ENCODE measurements at regions not wholly inside any gene's neighbourhood (a gene's known extent, or its start where the extent isn't known, plus 50 kb on each side); places are given as distances from the start of the nearest gene placed in this dataset.

DNA sequence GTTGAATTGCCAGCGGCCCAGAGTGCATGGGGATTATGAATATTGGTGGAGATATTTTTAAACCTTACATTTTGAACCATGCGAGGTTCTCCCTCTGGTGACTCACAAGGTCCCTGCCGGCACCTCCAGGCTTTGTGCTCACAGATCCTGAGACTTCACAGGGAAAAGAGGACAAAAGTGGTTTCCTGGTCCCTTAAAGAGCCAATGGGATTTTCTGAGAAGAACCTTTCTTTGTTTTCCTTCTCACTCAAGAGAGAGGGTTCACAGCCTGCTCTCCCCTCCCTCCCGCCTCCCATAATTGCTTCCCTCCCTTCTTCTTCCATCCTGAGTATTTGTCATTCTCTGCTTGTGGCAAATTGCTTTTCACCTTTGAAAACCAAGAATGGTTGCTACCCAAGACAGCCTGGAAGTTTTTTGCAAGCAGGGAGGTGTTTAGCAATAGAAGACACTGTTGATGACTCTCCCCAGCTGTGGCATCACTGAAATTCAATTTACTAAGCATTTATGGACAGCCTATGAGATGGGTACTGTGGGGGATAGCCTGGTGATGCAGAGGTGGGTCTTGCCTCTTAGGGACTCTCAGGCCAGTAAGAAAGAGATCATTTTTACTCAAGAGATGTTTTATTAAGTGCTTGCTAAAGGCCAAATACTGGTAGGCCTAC, 76.6 kb downstream of the CPN2 start:
- H3K27me3 Mint-ChIP-seq = peaks cover 15% of the 10 kb centered on the region
- no peaks in the 10 kb centered on the region for H3K9me3 Mint-ChIP-seq
- H3K4me1 Mint-ChIP-seq (ENCODE audit: low read depth) = peaks cover 14% of the 10 kb centered on the region
- no peaks in the 10 kb centered on the region for H3K36me3 Mint-ChIP-seq (ENCODE audit: low read depth)
- H3K27ac Mint-ChIP-seq = peak overlapping the region; percentile 68
- H3K4me3 Mint-ChIP-seq = no peak overlapping the region

DNA sequence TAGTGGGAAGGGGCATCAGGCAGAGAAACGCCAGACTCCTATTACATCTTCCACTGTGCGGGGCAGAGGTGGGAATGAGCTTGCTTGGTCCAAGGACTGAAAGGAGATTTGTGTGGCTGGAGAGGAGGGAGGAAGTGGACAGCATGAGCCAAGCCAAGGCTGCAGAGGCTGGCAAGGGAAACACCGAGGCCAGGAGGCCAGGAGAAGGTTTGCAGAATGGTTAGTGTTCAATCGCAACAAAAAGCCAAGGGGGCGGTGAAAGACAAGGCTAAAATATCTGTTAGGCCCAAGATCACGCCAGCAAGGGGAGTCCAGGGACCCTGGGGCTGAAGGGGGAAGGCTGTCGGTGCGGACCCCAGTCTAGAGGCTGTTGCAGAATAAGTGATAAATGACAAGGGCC, 75.8 kb downstream of the CPN2 start:
- Mint-ChIP-seq H3K27me3 (peaks cover 12% of the 10 kb centered on the region), H3K36me3 (ENCODE audit: low read depth) (no peaks in the 10 kb centered on the region), H3K27ac (peak overlapping the region; percentile 68), H3K9me3 (no peaks in the 10 kb centered on the region), H3K4me1 (ENCODE audit: low read depth) (peaks cover 10% of the 10 kb centered on the region), H3K4me3 (peak overlapping the region; percentile 8)

DNA sequence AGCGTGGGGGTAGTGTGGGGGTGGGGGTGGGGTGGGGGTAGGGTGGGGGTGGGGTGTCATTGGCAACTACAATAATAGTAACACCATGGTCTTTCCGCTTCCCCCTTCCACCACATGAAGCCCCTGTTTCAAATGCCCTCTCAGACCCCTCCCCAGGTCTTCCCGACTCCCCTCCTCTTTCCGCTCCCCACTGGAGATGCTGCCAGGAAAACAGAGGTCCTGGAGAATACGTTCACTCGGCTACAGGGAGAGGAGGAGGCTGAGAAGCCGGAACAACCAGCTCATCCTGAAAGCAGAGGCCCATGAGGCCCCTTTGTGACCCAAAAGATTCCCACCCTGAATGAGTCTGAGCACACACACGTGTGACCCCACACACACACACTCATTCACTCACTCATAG, 75.4 kb downstream of the CPN2 start:
- H3K4me1 Mint-ChIP-seq (ENCODE audit: low read depth) = peaks cover 6% of the 10 kb centered on the region
- H3K27ac Mint-ChIP-seq = no peak overlapping the region
- H3K4me3 Mint-ChIP-seq = no peak overlapping the region
- peaks cover 14% of the 10 kb centered on the region for H3K27me3 Mint-ChIP-seq
- no peaks in the 10 kb centered on the region for H3K36me3 Mint-ChIP-seq (ENCODE audit: low read depth)
- no peaks in the 10 kb centered on the region for H3K9me3 Mint-ChIP-seq

DNA sequence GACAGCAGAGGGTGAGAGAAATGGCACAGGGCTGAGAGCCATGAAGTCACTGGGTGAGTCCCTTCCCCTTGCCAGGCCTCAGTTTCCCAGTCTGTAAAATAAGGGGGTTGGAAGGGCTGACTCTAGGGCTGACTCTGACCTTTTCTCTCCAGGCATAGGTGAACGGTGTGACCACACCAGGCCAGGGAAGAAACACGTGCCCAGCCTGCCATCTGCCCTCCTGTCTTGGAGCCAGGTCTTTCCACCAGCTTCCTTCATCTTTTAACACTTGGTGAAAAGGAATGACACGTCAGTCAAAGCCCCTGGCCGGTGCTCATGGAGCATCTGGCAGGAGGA, 74.4 kb downstream of the CPN2 start:
- Mint-ChIP-seq H3K9me3 (no peaks in the 10 kb centered on the region), H3K4me1 (ENCODE audit: low read depth) (peaks cover 6% of the 10 kb centered on the region), H3K4me3 (no peak overlapping the region), H3K27me3 (peaks cover 14% of the 10 kb centered on the region), H3K27ac (no peak overlapping the region), H3K36me3 (ENCODE audit: low read depth) (no peaks in the 10 kb centered on the region)

- Mint-ChIP-seq H3K36me3 (ENCODE audit: low read depth) (no peaks in the 10 kb centered on the region), H3K4me3 (no peak overlapping the region), H3K27me3 (peaks cover 14% of the 10 kb centered on the region), H3K4me1 (ENCODE audit: low read depth) (peaks cover 6% of the 10 kb centered on the region), H3K27ac (no peak overlapping the region), H3K9me3 (no peaks in the 10 kb centered on the region)
These were observed 73.9 kb downstream of the CPN2 start for GRCh38 chr3:194277104-194277785.

DNA sequence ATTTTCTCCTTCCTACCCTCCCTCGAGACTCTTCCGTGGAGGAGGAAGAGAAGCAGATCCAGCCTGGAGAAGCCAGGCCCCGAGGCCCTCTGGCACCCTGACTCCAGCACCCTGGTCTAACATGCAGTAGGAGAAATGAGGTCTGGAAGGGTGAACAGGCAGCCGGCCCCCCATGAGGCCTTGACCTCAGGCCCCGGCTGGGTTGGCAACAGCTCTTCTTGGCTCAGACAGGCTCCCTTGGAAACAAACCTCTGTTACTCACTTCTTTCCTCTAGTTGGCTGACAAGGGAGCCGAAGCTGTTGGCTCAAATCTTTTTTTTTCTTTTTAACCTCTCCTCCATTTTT, 73.4 kb downstream of the CPN2 start:
- peaks cover 6% of the 10 kb centered on the region for H3K4me1 Mint-ChIP-seq (ENCODE audit: low read depth)
- no peaks in the 10 kb centered on the region for H3K9me3 Mint-ChIP-seq
- no peak overlapping the region for H3K4me3 Mint-ChIP-seq
- H3K36me3 Mint-ChIP-seq (ENCODE audit: low read depth) = no peaks in the 10 kb centered on the region
- no peak overlapping the region for H3K27ac Mint-ChIP-seq
- H3K27me3 Mint-ChIP-seq = peaks cover 14% of the 10 kb centered on the region

- Mint-ChIP-seq H3K36me3 (ENCODE audit: low read depth) (no peaks in the 10 kb centered on the region), H3K4me3 (no peak overlapping the region), H3K9me3 (no peaks in the 10 kb centered on the region), H3K4me1 (ENCODE audit: low read depth) (peaks cover 6% of the 10 kb centered on the region), H3K27ac (no peak overlapping the region), H3K27me3 (peaks cover 14% of the 10 kb centered on the region)
These were observed 72.8 kb downstream of the CPN2 start for GRCh38 chr3:194278186-194278845.

- H3K27me3 Mint-ChIP-seq = peaks cover 12% of the 10 kb centered on the region
- no peaks in the 10 kb centered on the region for H3K9me3 Mint-ChIP-seq
- H3K36me3 Mint-ChIP-seq (ENCODE audit: low read depth) = no peaks in the 10 kb centered on the region
- H3K4me3 Mint-ChIP-seq = no peak overlapping the region
- H3K27ac Mint-ChIP-seq = no peak overlapping the region
- peaks cover 6% of the 10 kb centered on the region for H3K4me1 Mint-ChIP-seq (ENCODE audit: low read depth)
These were observed 72.0 kb downstream of the CPN2 start for GRCh38 chr3:194279101-194279500.

DNA sequence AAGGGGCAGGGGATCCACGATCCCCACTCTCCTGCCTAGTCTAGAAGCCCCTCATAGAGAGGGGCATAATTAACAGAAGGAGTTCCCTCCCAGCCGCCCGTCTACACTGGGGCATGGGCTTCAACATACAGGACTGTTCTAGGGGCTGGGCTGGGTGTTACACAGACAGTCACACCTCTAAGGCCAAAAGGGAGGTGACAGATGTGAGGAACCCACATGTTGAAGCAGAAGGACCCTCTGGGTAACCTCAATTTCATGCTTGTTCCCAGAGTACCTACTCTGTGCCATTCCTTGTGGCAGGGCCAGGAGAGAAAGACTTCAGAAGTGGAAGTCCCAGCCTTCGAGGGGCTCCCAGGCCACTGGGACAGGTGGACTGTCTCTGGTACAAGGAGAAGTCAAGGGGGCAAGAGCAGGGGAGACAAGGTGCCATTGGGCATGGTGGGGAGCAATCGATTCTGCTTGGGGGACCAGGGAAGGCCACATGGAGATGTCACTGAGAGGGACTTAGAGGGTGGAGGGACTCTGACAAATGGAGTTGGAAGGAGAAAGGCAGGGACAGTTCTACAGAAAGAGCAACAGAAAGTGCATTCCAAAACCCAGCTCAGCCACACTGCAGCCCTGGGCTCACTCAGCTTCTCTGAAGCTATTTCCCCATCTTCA, 71.3 kb downstream of the CPN2 start:
- no peak overlapping the region for H3K4me3 Mint-ChIP-seq
- H3K27ac Mint-ChIP-seq = no peak overlapping the region
- H3K4me1 Mint-ChIP-seq (ENCODE audit: low read depth) = peaks cover 6% of the 10 kb centered on the region
- H3K36me3 Mint-ChIP-seq (ENCODE audit: low read depth) = no peaks in the 10 kb centered on the region
- H3K9me3 Mint-ChIP-seq = no peaks in the 10 kb centered on the region
- H3K27me3 Mint-ChIP-seq = peaks cover 10% of the 10 kb centered on the region

DNA sequence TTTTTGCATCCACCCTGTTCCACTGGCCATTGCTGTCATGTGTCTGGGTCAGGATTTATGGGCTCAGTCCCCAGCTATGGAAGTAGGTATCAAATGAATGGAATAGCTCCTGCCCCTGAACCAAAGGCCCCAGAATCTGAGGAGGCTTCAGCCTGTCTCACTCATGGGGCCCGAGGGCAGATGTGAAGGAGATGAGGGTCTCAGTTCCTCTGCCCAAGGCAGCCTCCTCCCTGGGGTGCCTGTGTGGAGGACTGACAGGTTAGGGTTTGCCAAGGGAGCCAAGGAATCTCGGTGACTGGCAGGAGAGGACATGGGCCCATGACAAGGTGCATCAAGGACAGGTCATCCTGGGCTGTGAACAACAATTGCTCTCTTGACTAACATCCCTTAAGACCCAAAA, 70.4 kb downstream of the CPN2 start:
- no peaks in the 10 kb centered on the region for H3K36me3 Mint-ChIP-seq (ENCODE audit: low read depth)
- H3K4me1 Mint-ChIP-seq (ENCODE audit: low read depth) = no peaks in the 10 kb centered on the region
- no peak overlapping the region for H3K4me3 Mint-ChIP-seq
- peaks cover 4% of the 10 kb centered on the region for H3K27me3 Mint-ChIP-seq
- no peaks in the 10 kb centered on the region for H3K9me3 Mint-ChIP-seq
- no peak overlapping the region for H3K27ac Mint-ChIP-seq

- H3K4me1 Mint-ChIP-seq (ENCODE audit: low read depth) = no peaks in the 10 kb centered on the region
- H3K4me3 Mint-ChIP-seq = no peak overlapping the region
- no peak overlapping the region for H3K27ac Mint-ChIP-seq
- H3K36me3 Mint-ChIP-seq (ENCODE audit: low read depth) = no peaks in the 10 kb centered on the region
- H3K27me3 Mint-ChIP-seq = peaks cover 4% of the 10 kb centered on the region
- H3K9me3 Mint-ChIP-seq = no peaks in the 10 kb centered on the region
These were observed 69.8 kb downstream of the CPN2 start for GRCh38 chr3:194281306-194281705.

- H3K36me3 Mint-ChIP-seq (ENCODE audit: low read depth) = no peaks in the 10 kb centered on the region
- H3K27ac Mint-ChIP-seq = no peak overlapping the region
- peaks cover 4% of the 10 kb centered on the region for H3K27me3 Mint-ChIP-seq
- no peaks in the 10 kb centered on the region for H3K4me1 Mint-ChIP-seq (ENCODE audit: low read depth)
- no peaks in the 10 kb centered on the region for H3K9me3 Mint-ChIP-seq
- H3K4me3 Mint-ChIP-seq = no peak overlapping the region
These were observed 69.4 kb downstream of the CPN2 start for GRCh38 chr3:194281766-194282165.

DNA sequence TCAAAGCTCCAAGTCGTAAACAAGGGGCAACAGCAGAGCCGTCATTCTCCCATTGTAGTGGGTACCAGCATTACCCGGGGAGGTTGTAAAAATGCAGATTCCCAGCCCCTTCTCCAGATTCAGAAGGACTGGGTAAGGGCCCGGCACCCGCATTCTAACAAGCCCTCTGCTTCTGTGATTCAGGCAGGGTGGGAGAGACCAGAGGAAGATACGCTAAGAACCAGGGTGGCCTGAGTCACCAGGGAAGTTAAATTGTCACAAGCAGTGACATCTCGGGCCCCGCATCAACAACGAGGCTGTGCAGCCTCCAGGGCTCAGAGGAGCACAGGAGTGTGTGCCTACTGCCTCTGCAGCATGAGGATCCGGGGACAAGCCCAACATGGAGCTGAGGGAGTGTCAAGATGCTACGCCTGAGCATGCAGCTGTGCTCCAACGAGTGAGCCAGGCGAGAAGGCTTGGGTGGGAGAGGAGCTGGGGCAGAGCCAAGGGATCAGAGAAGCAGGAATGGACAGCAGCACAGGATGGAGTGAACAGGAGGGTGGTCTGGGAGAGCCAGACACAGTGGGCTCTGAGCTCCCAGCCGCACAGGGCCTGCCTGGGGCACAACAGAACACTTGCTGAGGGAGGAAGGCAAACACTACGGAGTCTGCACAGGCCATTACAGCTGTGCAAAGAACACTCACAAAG, 68.5 kb downstream of the CPN2 start:
- Mint-ChIP-seq H3K27me3 (peaks cover 4% of the 10 kb centered on the region), H3K4me3 (no peak overlapping the region), H3K36me3 (ENCODE audit: low read depth) (no peaks in the 10 kb centered on the region), H3K9me3 (no peaks in the 10 kb centered on the region), H3K27ac (no peak overlapping the region), H3K4me1 (ENCODE audit: low read depth) (no peaks in the 10 kb centered on the region)

- Mint-ChIP-seq H3K9me3 (no peaks in the 10 kb centered on the region), H3K4me3 (no peak overlapping the region), H3K27ac (no peak overlapping the region), H3K4me1 (ENCODE audit: low read depth) (no peaks in the 10 kb centered on the region), H3K27me3 (peaks cover 4% of the 10 kb centered on the region), H3K36me3 (ENCODE audit: low read depth) (no peaks in the 10 kb centered on the region)
These were observed 67.7 kb downstream of the CPN2 start for GRCh38 chr3:194283221-194284006.

Data from stimulated activated naive CD8-positive, alpha-beta T cell treated with anti-CD3 and anti-CD28 coated beads, Interleukin-15, Interleukin-2, amounts not matched to agents 100 ng/mL and 50 ng/mL, for 24 hours (primary cell).